ENCODE measurements at regions not wholly inside any gene's neighbourhood (a gene's known extent, or its start where the extent isn't known, plus 50 kb on each side); places are given as distances from the start of the nearest gene placed in this dataset.
"Not testable (repeated sequence)": the region's sequence is repeated elsewhere in the genome, so short reads cannot be mapped to it uniquely, and the experiment has no call there.

DNA sequence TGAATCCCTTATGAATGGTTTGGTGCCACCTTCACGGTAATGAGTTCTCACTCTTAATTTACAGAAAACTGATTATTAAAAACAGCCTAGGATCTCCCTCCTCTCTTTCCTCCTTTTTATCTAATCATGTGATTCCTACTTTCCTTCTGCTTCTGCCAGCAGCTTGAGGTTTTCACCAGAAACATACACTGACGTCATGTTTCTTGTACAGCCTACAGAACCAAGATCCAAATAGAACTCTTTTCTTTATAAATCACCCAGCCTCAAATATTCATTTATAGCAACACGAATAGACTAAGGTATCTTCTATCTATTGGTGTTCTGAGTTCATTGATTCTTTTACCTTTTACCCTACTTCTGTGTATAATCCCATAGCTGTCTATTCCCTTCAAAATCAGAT is 388.9 kb upstream of the CDH10 start:
- H3K4me1 Mint-ChIP-seq: no peaks in the 10 kb centered on the region
- H3K27ac Mint-ChIP-seq: no peak overlapping the region
- H3K9me3 Mint-ChIP-seq: no peaks in the 10 kb centered on the region
- no peak for ATAC-seq
- H3K36me3 Mint-ChIP-seq: no peaks in the 10 kb centered on the region
- no peaks in the 10 kb centered on the region for H3K27me3 Mint-ChIP-seq
- no peak overlapping the region for H3K4me3 Mint-ChIP-seq

- H3K36me3 Mint-ChIP-seq: no peaks in the 10 kb centered on the region
- no peak for ATAC-seq
- peaks cover 3% of the 10 kb centered on the region for H3K9me3 Mint-ChIP-seq
- H3K27me3 Mint-ChIP-seq: no peaks in the 10 kb centered on the region
- no peaks in the 10 kb centered on the region for H3K4me1 Mint-ChIP-seq
- H3K4me3 Mint-ChIP-seq: no peak overlapping the region
- no peak overlapping the region for H3K27ac Mint-ChIP-seq
Measured at GRCh38 chr5:25029004-25029403, 384.2 kb upstream of the CDH10 start.

DNA sequence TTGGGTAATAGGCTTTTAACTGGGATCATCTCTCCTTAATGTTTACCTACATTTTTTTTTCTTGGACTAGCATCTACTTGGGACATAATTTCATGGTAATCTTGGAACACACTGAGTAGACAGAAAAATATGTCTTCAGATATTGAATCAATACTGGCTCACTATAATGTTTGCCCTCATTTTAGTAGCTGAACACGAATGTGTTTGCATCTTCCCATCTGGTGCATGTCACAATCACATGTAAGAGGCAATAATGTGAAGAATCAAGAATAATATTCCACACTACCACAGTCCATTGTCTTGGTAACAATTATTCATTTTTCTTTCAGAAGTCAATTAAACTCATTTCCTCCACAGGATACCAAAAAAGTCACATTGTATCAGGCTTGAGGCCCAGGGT is 382.7 kb upstream of the CDH10 start:
- Mint-ChIP-seq H3K27me3 (no peaks in the 10 kb centered on the region), H3K36me3 (no peaks in the 10 kb centered on the region), H3K27ac (no peak overlapping the region), H3K4me3 (no peak overlapping the region), H3K9me3 (peaks cover 3% of the 10 kb centered on the region), H3K4me1 (no peaks in the 10 kb centered on the region)
- ATAC-seq: no peak

DNA sequence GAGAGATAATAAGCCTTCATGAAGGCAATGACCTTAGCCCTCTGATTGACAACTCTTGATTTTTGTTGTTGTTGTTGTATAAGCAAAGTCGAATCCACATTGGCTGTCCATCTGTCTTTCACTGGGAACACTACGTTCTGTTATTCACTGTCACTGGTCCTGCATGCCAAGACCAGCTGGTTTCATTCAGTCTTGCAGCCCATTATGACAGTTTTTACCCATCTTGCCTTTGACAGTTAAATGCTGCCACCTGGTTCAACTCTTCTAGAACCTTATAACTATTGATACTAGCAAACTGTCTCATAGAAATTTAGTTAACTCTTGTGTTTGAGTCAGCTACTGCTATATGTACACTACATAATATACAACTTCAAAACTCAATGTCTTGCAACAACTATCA is 382.3 kb upstream of the CDH10 start:
- H3K27me3 Mint-ChIP-seq: no peaks in the 10 kb centered on the region
- no peaks in the 10 kb centered on the region for H3K4me1 Mint-ChIP-seq
- H3K9me3 Mint-ChIP-seq: peaks cover 3% of the 10 kb centered on the region
- H3K36me3 Mint-ChIP-seq: no peaks in the 10 kb centered on the region
- no peak overlapping the region for H3K27ac Mint-ChIP-seq
- H3K4me3 Mint-ChIP-seq: no peak overlapping the region
- ATAC-seq: no peak

DNA sequence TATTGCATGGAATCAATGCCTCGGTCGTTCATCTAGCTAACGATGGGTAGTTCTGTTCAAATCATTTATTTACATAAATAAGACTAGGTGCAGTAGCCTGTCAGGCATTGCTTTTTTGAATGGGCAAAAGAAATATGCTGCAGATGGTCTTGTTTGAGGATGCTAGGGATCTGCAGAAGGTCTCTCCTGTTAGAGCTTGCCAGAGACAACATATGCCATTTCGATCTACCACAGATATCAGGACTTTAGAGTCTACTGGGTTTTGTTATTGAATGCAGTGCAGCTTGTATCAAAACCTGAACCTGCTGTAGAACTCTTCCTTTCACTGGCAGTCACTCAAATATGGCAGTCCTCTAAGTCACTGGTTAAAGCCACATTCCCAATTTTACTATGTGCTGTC is 381.1 kb upstream of the CDH10 start:
- H3K4me1 Mint-ChIP-seq: no peaks in the 10 kb centered on the region
- no peak for ATAC-seq
- H3K9me3 Mint-ChIP-seq: peaks cover 6% of the 10 kb centered on the region
- no peak overlapping the region for H3K27ac Mint-ChIP-seq
- no peaks in the 10 kb centered on the region for H3K36me3 Mint-ChIP-seq
- H3K4me3 Mint-ChIP-seq: no peak overlapping the region
- H3K27me3 Mint-ChIP-seq: no peaks in the 10 kb centered on the region

DNA sequence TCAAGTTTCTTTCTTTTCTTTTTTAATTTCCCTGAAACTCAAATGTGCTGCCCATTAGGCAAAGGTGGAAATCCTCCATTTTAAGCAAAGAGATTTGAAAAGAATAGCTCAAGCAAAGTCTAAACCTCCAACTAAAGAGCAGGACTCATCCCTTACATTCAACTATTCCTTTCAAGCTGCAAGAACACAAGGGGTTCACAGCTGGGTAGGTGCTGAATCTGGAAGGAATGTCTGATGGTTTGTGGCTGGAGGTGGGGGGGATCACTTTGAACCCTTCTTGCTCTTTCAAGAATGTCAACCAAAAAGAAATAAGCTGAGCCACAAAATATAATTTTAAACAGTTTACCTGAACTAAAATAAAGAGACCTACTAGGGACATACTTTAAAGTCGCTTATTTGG is 375.7 kb upstream of the CDH10 start:
- Mint-ChIP-seq H3K27me3 (no peaks in the 10 kb centered on the region), H3K9me3 (peaks cover 8% of the 10 kb centered on the region), H3K27ac (no peak overlapping the region), H3K4me1 (no peaks in the 10 kb centered on the region), H3K36me3 (no peaks in the 10 kb centered on the region), H3K4me3 (no peak overlapping the region)
- ATAC-seq: no peak

GRCh38 chr5:25009063-25009462 is 364.3 kb upstream of the CDH10 start:
- no peak for ATAC-seq
- no peaks in the 10 kb centered on the region for H3K4me1 Mint-ChIP-seq
- H3K27me3 Mint-ChIP-seq: no peaks in the 10 kb centered on the region
- H3K9me3 Mint-ChIP-seq: peaks cover 3% of the 10 kb centered on the region
- no peak overlapping the region for H3K27ac Mint-ChIP-seq
- no peaks in the 10 kb centered on the region for H3K36me3 Mint-ChIP-seq
- H3K4me3 Mint-ChIP-seq: no peak overlapping the region

- Mint-ChIP-seq H3K9me3 (peaks cover 6% of the 10 kb centered on the region), H3K4me3 (no peak overlapping the region)
- ATAC-seq: no peak
Measured at GRCh38 chr5:25006734-25007133, 362.0 kb upstream of the CDH10 start.

GRCh38 chr5:25006237-25006636 is 361.5 kb upstream of the CDH10 start:
- H3K36me3 Mint-ChIP-seq: no peaks in the 10 kb centered on the region
- no peaks in the 10 kb centered on the region for H3K4me1 Mint-ChIP-seq
- H3K27me3 Mint-ChIP-seq: no peaks in the 10 kb centered on the region
- H3K9me3 Mint-ChIP-seq: peaks cover 6% of the 10 kb centered on the region
- no peak for ATAC-seq
- H3K27ac Mint-ChIP-seq: no peak overlapping the region
- no peak overlapping the region for H3K4me3 Mint-ChIP-seq

More at GRCh38 chr5:25006734-25007133, 362.0 kb upstream of the CDH10 start:
- H3K4me1 Mint-ChIP-seq: no peaks in the 10 kb centered on the region
- H3K36me3 Mint-ChIP-seq: no peaks in the 10 kb centered on the region
- no peak overlapping the region for H3K27ac Mint-ChIP-seq
- H3K27me3 Mint-ChIP-seq: no peaks in the 10 kb centered on the region

DNA sequence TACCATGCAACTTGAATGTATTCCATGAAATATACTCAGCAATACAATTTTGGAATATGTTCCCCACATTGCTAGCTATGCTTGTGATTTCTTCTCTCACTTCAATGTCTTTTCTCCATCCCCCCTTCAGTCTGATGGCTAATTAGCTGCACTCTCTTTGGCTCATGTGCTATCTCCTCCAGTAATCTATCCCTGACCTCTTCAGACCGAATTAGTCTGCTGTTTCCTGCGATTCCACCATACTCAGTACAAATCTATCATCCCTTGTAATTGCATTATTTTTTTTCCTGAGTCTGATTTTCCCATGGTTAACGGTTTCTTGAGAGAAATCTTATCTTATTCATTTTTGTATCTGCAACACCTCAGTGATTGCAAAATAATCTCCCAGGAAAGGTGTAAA is 360.7 kb upstream of the CDH10 start:
- no peaks in the 10 kb centered on the region for H3K36me3 Mint-ChIP-seq
- no peak overlapping the region for H3K27ac Mint-ChIP-seq
- peaks cover 6% of the 10 kb centered on the region for H3K9me3 Mint-ChIP-seq

DNA sequence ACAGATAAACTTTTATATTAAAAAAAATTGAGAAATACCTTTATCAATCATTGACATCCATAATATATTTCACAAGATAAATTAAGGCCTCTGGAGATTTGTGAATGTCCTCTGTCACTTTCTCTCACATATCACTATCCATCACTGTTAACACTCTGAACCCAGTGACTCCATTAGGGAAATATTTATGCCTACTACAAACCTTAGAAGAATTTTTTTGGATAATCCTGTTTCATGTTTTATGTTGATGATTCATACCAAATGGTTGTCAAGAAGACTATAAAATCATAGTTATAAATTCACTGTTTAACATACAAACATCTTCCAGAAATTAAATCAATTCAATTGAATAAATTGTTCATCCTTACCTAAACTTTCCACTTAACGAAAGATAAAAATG is 357.6 kb upstream of the CDH10 start:
- H3K4me3 Mint-ChIP-seq: no peak overlapping the region
- no peaks in the 10 kb centered on the region for H3K4me1 Mint-ChIP-seq
- H3K27ac Mint-ChIP-seq: no peak overlapping the region
- H3K36me3 Mint-ChIP-seq: no peaks in the 10 kb centered on the region
- peaks cover 10% of the 10 kb centered on the region for H3K9me3 Mint-ChIP-seq
- H3K27me3 Mint-ChIP-seq: no peaks in the 10 kb centered on the region
- no peak for ATAC-seq

More for the DNA sequence above, 360.7 kb upstream of the CDH10 start:
- no peak for ATAC-seq
- Mint-ChIP-seq H3K4me3 (no peak overlapping the region), H3K27me3 (no peaks in the 10 kb centered on the region), H3K4me1 (no peaks in the 10 kb centered on the region)

GRCh38 chr5:24999732-25000131 is 355.0 kb upstream of the CDH10 start:
- no peak overlapping the region for H3K4me3 Mint-ChIP-seq
- H3K9me3 Mint-ChIP-seq: peaks cover 10% of the 10 kb centered on the region
- H3K27ac Mint-ChIP-seq: no peak overlapping the region
- no peak for ATAC-seq
- no peaks in the 10 kb centered on the region for H3K36me3 Mint-ChIP-seq
- H3K4me1 Mint-ChIP-seq: no peaks in the 10 kb centered on the region
- H3K27me3 Mint-ChIP-seq: no peaks in the 10 kb centered on the region

- H3K27me3 Mint-ChIP-seq: no peaks in the 10 kb centered on the region
- no peak for ATAC-seq
- peaks cover 9% of the 10 kb centered on the region for H3K9me3 Mint-ChIP-seq
- no peak overlapping the region for H3K4me3 Mint-ChIP-seq
- no peaks in the 10 kb centered on the region for H3K36me3 Mint-ChIP-seq
- H3K27ac Mint-ChIP-seq: no peak overlapping the region
- H3K4me1 Mint-ChIP-seq: no peaks in the 10 kb centered on the region
Measured at GRCh38 chr5:24998641-24999040, 353.9 kb upstream of the CDH10 start.

- Mint-ChIP-seq H3K4me1 (no peaks in the 10 kb centered on the region), H3K27ac (no peak overlapping the region), H3K9me3 (no peaks in the 10 kb centered on the region), H3K4me3 (no peak overlapping the region), H3K36me3 (no peaks in the 10 kb centered on the region), H3K27me3 (no peaks in the 10 kb centered on the region)
- no peak for ATAC-seq
Measured at GRCh38 chr5:24986326-24986725, 341.5 kb upstream of the CDH10 start.

DNA sequence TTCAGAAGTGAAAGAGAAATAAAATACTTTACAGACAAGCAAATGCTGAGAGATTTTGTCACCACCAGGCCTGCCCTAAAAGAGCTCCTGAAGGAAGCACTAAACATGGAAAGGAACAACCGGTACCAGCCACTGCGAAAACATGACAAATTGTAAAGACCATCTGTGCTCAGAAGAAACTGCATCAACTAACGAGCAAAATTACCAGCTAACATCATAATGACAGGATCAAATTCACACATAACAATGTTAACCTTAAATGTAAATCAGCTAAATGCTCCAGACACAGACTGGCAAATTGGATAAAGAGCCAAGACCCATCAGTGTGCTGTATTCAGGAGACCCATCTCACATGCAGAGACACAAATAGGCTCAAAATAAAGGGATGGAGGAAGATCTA is 333.8 kb upstream of the CDH10 start:
- H3K4me3 Mint-ChIP-seq, H3K4me1 Mint-ChIP-seq, H3K36me3 Mint-ChIP-seq, H3K27ac Mint-ChIP-seq, ATAC-seq, H3K9me3 Mint-ChIP-seq, H3K27me3 Mint-ChIP-seq: not testable (repeated sequence)

- Mint-ChIP-seq H3K9me3 (peaks cover 15% of the 10 kb centered on the region), H3K4me3 (no peak overlapping the region), H3K36me3 (no peaks in the 10 kb centered on the region), H3K27ac (no peak overlapping the region), H3K27me3 (no peaks in the 10 kb centered on the region), H3K4me1 (no peaks in the 10 kb centered on the region)
- ATAC-seq: no peak
Measured at GRCh38 chr5:24963611-24964010, 318.8 kb upstream of the CDH10 start.

GRCh38 chr5:24923400-24923799 is 278.6 kb upstream of the CDH10 start:
- no peaks in the 10 kb centered on the region for H3K27me3 Mint-ChIP-seq
- H3K9me3 Mint-ChIP-seq: peaks cover 7% of the 10 kb centered on the region
- H3K36me3 Mint-ChIP-seq: no peaks in the 10 kb centered on the region
- no peak overlapping the region for H3K4me3 Mint-ChIP-seq
- ATAC-seq: no peak
- H3K4me1 Mint-ChIP-seq: no peaks in the 10 kb centered on the region
- no peak overlapping the region for H3K27ac Mint-ChIP-seq
